ENCODE measurements at regions not wholly inside any gene's neighbourhood (a gene's known extent, or its start where the extent isn't known, plus 50 kb on each side); places are given as distances from the start of the nearest gene placed in this dataset.
"Not testable (repeated sequence)": the region's sequence is repeated elsewhere in the genome, so short reads cannot be mapped to it uniquely, and the experiment has no call there.

DNA sequence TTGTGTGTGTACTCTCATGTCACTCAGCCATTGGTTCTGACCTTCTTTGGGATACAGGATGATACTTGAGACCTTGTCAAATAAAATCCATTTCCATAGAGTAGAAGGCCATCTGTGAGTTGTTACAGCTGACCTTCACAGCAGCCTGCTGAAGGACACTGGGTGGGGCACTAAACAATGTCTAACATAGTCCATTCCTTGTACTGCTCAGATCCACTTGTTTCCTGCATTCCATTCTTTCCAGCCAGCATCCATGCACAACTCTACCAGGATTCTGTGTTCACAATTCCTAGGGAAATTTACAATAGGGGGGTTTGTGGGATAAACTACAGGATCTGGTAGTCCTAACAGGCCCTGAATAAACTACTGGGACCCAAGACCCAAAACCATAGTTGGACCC, 286.4 kb downstream of the RASEF start:
- intact Hi-C loops (cut with micrococcal nuclease) = no loop called here
- DNase-seq (no peak), ATAC-seq (no peak)
- Histone ChIP-seq H3F3A (ENCODE audit: low read length, unreplicated experiment) (no peaks in the 10 kb centered on the region), H3K9me3 (ENCODE audit: low read length) (no peaks in the 10 kb centered on the region), H3K79me2 (ENCODE audit: low read length) (no peaks in the 10 kb centered on the region), H3K36me3 (ENCODE audit: low read depth, low read length) (no peaks in the 10 kb centered on the region), H4K20me1 (ENCODE audit: low read length) (no peaks in the 10 kb centered on the region), H3K4me1 (ENCODE audit: insufficient read depth, low read length) (no peaks in the 10 kb centered on the region), H3K9me2 (replicated peaks; ENCODE audit: low read length) (no peaks in the 10 kb centered on the region), H3K27ac (ENCODE audit: low read length) (no peak overlapping the region), H3K27me3 (ENCODE audit: low read length) (no peaks in the 10 kb centered on the region), H3K4me2 (ENCODE audit: low read length) (no peak overlapping the region), H3K9ac (ENCODE audit: low read length) (no peak overlapping the region), H3K4me3 (ENCODE audit: low read length) (no peak overlapping the region), H2AFZ (ENCODE audit: low read length) (no peak overlapping the region)
- TF ChIP-seq, protein P1, sequence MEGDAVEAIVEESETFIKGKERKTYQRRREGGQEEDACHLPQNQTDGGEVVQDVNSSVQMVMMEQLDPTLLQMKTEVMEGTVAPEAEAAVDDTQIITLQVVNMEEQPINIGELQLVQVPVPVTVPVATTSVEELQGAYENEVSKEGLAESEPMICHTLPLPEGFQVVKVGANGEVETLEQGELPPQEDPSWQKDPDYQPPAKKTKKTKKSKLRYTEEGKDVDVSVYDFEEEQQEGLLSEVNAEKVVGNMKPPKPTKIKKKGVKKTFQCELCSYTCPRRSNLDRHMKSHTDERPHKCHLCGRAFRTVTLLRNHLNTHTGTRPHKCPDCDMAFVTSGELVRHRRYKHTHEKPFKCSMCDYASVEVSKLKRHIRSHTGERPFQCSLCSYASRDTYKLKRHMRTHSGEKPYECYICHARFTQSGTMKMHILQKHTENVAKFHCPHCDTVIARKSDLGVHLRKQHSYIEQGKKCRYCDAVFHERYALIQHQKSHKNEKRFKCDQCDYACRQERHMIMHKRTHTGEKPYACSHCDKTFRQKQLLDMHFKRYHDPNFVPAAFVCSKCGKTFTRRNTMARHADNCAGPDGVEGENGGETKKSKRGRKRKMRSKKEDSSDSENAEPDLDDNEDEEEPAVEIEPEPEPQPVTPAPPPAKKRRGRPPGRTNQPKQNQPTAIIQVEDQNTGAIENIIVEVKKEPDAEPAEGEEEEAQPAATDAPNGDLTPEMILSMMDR (conservative IDR thresholded peaks at IDR 0.05; ENCODE audit: low read depth, low read length) = no peak
- TF ChIP-seq EZH2phosphoT487 (IDR thresholded peaks at IDR 0.05; ENCODE audit: borderline replicate concordance, low read length) = no peak
- TF ChIP-seq EZH2 (IDR thresholded peaks at IDR 0.05; ENCODE audit: low read length, unreplicated experiment) = no peak
- CTCF ChIA-PET = no interaction called here
- no TSS peak for BruUV-seq (replicated peaks)
- POLR2A ChIA-PET (ENCODE audit: unreplicated experiment) = no interaction called here

DNA sequence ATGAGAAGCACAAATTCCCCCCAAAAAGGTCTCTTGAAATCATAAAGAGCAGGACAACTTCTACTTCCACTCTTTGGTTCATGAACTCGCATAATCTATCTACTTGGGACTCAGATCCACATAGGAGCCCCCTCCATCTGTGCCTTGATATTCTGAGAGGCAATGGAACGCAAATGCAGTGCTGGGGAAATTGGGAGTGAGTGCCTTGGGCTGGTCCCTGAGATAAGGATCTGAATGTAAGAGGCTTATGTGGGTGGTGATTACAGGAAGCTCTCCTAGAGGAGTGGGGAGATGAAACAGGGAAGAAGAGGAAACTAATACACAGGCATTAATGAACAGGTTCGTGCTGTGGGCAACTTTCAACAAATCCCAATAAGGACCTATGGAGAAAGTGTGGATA, 285.6 kb downstream of the RASEF start:
- intact Hi-C loops (cut with micrococcal nuclease) = no loop called here
- Histone ChIP-seq H3K9me2 (replicated peaks; ENCODE audit: low read length) (no peaks in the 10 kb centered on the region), H2AFZ (ENCODE audit: low read length) (no peak overlapping the region), H4K20me1 (ENCODE audit: low read length) (no peaks in the 10 kb centered on the region), H3K27me3 (ENCODE audit: low read length) (no peaks in the 10 kb centered on the region), H3K4me2 (ENCODE audit: low read length) (no peak overlapping the region), H3K79me2 (ENCODE audit: low read length) (no peaks in the 10 kb centered on the region), H3K9ac (ENCODE audit: low read length) (no peak overlapping the region), H3K4me3 (ENCODE audit: low read length) (no peak overlapping the region), H3K36me3 (ENCODE audit: low read depth, low read length) (no peaks in the 10 kb centered on the region), H3K4me1 (ENCODE audit: insufficient read depth, low read length) (no peaks in the 10 kb centered on the region), H3K9me3 (ENCODE audit: low read length) (no peaks in the 10 kb centered on the region), H3K27ac (ENCODE audit: low read length) (no peak overlapping the region), H3F3A (ENCODE audit: low read length, unreplicated experiment) (no peaks in the 10 kb centered on the region)
- POLR2A ChIA-PET (ENCODE audit: unreplicated experiment) = no interaction called here
- ATAC-seq = no peak
- BruUV-seq (replicated peaks) = no TSS peak
- CTCF ChIA-PET = no interaction called here
- no peak for TF ChIP-seq EZH2phosphoT487 (IDR thresholded peaks at IDR 0.05; ENCODE audit: borderline replicate concordance, low read length)
- TF ChIP-seq, protein P1 (conservative IDR thresholded peaks at IDR 0.05; ENCODE audit: low read depth, low read length) = no peak
- TF ChIP-seq EZH2 (IDR thresholded peaks at IDR 0.05; ENCODE audit: low read length, unreplicated experiment) = no peak
- DNase-seq = no peak

DNA sequence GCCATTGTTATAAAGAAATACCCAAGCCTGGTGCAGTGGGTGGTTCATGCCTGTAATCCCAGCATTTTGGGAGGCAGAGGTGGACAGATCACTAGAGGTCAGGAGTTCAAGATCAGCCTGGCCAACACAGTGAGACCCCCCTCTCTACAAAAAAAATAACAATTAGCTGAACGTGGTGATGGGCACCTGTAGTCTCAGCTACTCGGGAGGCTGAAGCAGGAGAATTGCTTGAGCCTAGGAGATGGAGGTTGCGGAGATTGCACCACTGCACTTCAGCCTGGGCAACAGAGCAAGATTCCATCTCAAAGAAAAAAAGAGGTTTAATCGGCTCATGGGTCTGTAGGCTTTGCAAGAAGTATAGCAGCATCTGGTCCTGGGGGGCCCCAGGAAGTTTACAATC, 284.0 kb downstream of the RASEF start:
- H3K4me3 ChIP-seq (ENCODE audit: low read length); CTCF ChIA-PET; H2AFZ ChIP-seq (ENCODE audit: low read length); H4K20me1 ChIP-seq (ENCODE audit: low read length); BruUV-seq (replicated peaks); ATAC-seq; intact Hi-C loops (cut with micrococcal nuclease); H3K79me2 ChIP-seq (ENCODE audit: low read length); H3K36me3 ChIP-seq (ENCODE audit: low read depth, low read length); H3K27me3 ChIP-seq (ENCODE audit: low read length); DNase-seq; H3K4me1 ChIP-seq (ENCODE audit: insufficient read depth, low read length); POLR2A ChIA-PET (ENCODE audit: unreplicated experiment); H3K9ac ChIP-seq (ENCODE audit: low read length); H3K27ac ChIP-seq (ENCODE audit: low read length); H3K4me2 ChIP-seq (ENCODE audit: low read length); H3K9me3 ChIP-seq (ENCODE audit: low read length); H3F3A ChIP-seq (ENCODE audit: low read length, unreplicated experiment); H3K9me2 ChIP-seq (replicated peaks; ENCODE audit: low read length): not testable (repeated sequence)

All from PC-3 (cell line).